ENCODE measurements at regions not wholly inside any gene's neighbourhood (a gene's known extent, or its start where the extent isn't known, plus 50 kb on each side); places are given as distances from the start of the nearest gene placed in this dataset.

- TF ChIP-seq, protein P1, sequence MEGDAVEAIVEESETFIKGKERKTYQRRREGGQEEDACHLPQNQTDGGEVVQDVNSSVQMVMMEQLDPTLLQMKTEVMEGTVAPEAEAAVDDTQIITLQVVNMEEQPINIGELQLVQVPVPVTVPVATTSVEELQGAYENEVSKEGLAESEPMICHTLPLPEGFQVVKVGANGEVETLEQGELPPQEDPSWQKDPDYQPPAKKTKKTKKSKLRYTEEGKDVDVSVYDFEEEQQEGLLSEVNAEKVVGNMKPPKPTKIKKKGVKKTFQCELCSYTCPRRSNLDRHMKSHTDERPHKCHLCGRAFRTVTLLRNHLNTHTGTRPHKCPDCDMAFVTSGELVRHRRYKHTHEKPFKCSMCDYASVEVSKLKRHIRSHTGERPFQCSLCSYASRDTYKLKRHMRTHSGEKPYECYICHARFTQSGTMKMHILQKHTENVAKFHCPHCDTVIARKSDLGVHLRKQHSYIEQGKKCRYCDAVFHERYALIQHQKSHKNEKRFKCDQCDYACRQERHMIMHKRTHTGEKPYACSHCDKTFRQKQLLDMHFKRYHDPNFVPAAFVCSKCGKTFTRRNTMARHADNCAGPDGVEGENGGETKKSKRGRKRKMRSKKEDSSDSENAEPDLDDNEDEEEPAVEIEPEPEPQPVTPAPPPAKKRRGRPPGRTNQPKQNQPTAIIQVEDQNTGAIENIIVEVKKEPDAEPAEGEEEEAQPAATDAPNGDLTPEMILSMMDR (IDR thresholded peaks at IDR 0.05), result no peak
- no peak for TF ChIP-seq EZH2 (IDR thresholded peaks at IDR 0.05; ENCODE audit: borderline replicate concordance, insufficient read depth, low read depth, low read length, poor library complexity, severe bottlenecking)
Measured at GRCh38 chr10:90975096-90975495, 54.2 kb upstream of the ANKRD1 start.

Data from B cell (primary cell).